Osteocyte (in vitro differentiated cells): ENCODE measurements at regions not wholly inside any gene's neighbourhood (a gene's known extent, or its start where the extent isn't known, plus 50 kb on each side); places are given as distances from the start of the nearest gene placed in this dataset.

ENCODE experiments used
- DNase-seq: peaks from one replicate; pipeline ENCODE4 v3.0.0; 2021; ENCODE audit warnings: mixed read lengths; ENCODE audit not compliant: unreplicated experiment; ENCODE audit errors: extremely low spot score
- H3K27ac Mint-ChIP-seq: one replicate; pipeline ENCODE4 v1.8.0; 2021; ENCODE audit warnings: mild to moderate bottlenecking, mixed read lengths; ENCODE audit not compliant: unreplicated experiment
- H3K27me3 Mint-ChIP-seq: one replicate; pipeline ENCODE4 v1.8.0; 2021; ENCODE audit warnings: mixed read lengths; ENCODE audit not compliant: unreplicated experiment
- H3K36me3 Mint-ChIP-seq: one replicate; pipeline ENCODE4 v1.8.0; 2021; ENCODE audit warnings: mixed read lengths; ENCODE audit not compliant: unreplicated experiment
- H3K4me1 Mint-ChIP-seq: one replicate; pipeline ENCODE4 v1.8.0; 2021; ENCODE audit warnings: mixed read lengths; ENCODE audit not compliant: unreplicated experiment
- H3K4me3 Mint-ChIP-seq: one replicate; pipeline ENCODE4 v1.8.0; 2021; ENCODE audit warnings: mild to moderate bottlenecking, moderate library complexity, mixed read lengths; ENCODE audit not compliant: unreplicated experiment
- H3K9me3 Mint-ChIP-seq: one replicate; pipeline ENCODE4 v1.8.0; 2021; ENCODE audit warnings: mixed read lengths; ENCODE audit not compliant: unreplicated experiment
- TF ChIP-seq, protein P1 (sequence below): fragments of 200-600 bp; sonication (generic); IDR thresholded peaks from 2 replicates; pipeline ENCODE4 v1.5.0; 2021; ENCODE audit warnings: antibody characterized with exemption, mild to moderate bottlenecking, moderate library complexity

DNA sequence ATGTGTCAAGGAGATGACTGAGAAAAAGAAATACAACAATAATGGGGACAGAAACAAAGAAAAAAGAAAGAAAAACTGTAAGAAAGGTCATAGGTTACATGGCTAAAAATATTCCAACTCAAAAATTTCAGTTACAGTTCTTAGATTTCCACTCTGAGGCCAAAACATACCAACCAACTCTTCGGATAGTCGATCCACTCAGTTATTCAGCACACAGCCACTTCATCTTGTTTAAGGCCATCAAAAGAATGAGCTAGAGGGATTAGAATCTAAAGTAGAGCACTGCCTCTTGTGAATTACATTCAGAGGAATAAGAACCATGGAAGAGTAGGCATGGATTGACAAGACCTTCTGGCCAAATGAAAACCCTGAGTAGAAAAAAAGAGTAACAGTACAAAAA lies 277.0 kb downstream of the MRPL39 start:
- no peak overlapping the region for H3K27ac Mint-ChIP-seq
- TF ChIP-seq, protein P1, sequence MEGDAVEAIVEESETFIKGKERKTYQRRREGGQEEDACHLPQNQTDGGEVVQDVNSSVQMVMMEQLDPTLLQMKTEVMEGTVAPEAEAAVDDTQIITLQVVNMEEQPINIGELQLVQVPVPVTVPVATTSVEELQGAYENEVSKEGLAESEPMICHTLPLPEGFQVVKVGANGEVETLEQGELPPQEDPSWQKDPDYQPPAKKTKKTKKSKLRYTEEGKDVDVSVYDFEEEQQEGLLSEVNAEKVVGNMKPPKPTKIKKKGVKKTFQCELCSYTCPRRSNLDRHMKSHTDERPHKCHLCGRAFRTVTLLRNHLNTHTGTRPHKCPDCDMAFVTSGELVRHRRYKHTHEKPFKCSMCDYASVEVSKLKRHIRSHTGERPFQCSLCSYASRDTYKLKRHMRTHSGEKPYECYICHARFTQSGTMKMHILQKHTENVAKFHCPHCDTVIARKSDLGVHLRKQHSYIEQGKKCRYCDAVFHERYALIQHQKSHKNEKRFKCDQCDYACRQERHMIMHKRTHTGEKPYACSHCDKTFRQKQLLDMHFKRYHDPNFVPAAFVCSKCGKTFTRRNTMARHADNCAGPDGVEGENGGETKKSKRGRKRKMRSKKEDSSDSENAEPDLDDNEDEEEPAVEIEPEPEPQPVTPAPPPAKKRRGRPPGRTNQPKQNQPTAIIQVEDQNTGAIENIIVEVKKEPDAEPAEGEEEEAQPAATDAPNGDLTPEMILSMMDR: no peak
- H3K36me3 Mint-ChIP-seq: no peaks in the 10 kb centered on the region
- no peaks in the 10 kb centered on the region for H3K9me3 Mint-ChIP-seq
- no peak overlapping the region for H3K4me3 Mint-ChIP-seq
- H3K27me3 Mint-ChIP-seq: no peaks in the 10 kb centered on the region
- H3K4me1 Mint-ChIP-seq: peaks cover 20% of the 10 kb centered on the region
- DNase-seq: no peak

DNA sequence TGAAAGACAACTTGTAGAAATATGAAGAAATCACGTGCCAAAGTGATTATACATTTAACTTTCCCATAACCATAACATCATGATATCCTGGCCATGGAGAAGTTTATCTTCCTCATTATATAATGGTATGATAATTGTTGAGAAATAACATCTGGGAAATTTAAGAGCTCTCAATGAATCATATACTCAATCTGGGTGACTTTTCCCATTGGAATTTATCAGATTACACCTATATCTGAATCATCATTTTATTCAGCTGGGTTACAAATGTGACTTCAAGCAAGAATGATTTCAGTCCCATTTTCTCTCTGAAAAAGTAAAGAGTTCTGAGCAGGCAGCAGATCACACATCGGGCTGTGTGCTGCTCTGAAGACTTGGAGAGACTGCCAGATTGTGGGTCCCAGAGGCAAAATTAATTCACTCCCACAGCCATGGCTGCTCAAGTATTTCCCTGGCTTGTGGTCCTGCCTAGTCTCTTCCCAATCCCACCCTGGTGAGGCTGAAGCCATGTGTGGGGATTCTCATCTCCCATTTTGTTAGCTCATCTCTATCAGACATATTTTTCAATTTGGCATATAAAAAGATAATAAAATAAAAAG lies 278.0 kb downstream of the MRPL39 start:
- peaks cover 27% of the 10 kb centered on the region for H3K4me1 Mint-ChIP-seq
- H3K36me3 Mint-ChIP-seq: no peaks in the 10 kb centered on the region
- H3K9me3 Mint-ChIP-seq: peaks cover 2% of the 10 kb centered on the region
- peak overlapping the region; percentile 6 for H3K27ac Mint-ChIP-seq
- TF ChIP-seq, protein P1: no peak
- H3K4me3 Mint-ChIP-seq: no peak overlapping the region
- DNase-seq: no peak
- no peaks in the 10 kb centered on the region for H3K27me3 Mint-ChIP-seq

DNA sequence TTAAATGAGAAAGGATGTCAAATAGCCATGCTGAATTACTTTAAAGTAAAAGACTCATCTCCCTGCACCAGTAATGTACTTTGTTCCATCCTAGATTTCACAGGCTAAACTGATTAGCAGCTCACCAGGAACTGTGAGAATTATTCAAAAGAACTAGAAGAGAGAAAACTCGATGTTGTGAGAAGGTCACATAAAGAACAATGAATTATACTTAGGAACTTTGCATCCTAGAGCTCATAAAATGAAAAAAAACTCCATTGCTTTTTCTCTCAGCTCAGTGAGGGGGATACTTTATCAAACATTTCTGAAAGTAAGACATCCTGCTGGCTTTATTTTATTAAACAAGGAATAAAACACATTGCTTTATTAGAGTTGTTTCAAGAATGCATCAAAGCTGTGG lies 278.5 kb downstream of the MRPL39 start:
- no peaks in the 10 kb centered on the region for H3K27me3 Mint-ChIP-seq
- H3K9me3 Mint-ChIP-seq: peaks cover 7% of the 10 kb centered on the region
- no peak overlapping the region for H3K27ac Mint-ChIP-seq
- no peak overlapping the region for H3K4me3 Mint-ChIP-seq
- peaks cover 32% of the 10 kb centered on the region for H3K4me1 Mint-ChIP-seq
- TF ChIP-seq, protein P1: no peak
- no peak for DNase-seq
- H3K36me3 Mint-ChIP-seq: no peaks in the 10 kb centered on the region

DNA sequence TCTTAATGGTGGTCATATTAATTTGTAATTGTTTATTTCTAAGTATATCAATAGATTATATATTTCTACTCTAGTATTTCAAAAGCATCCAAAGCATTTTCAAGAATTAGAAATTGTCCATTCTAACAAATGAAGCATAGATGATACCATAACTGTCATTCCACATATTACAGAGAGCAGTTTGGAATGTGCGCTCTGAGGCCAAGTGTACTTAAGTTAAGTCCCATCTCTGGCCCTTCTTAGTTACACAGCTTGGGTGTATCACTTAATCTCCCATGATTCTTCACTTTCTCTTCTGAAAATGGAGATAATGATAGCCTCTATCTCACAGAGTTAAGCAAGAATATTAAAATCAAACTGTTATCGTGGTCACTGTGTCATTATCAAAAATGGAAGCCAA lies 281.1 kb downstream of the MRPL39 start:
- peaks cover 41% of the 10 kb centered on the region for H3K4me1 Mint-ChIP-seq
- TF ChIP-seq, protein P1: no peak
- H3K36me3 Mint-ChIP-seq: no peaks in the 10 kb centered on the region
- no peaks in the 10 kb centered on the region for H3K27me3 Mint-ChIP-seq
- H3K9me3 Mint-ChIP-seq: peaks cover 13% of the 10 kb centered on the region
- H3K27ac Mint-ChIP-seq: no peak overlapping the region
- no peak overlapping the region for H3K4me3 Mint-ChIP-seq
- DNase-seq: no peak

DNA sequence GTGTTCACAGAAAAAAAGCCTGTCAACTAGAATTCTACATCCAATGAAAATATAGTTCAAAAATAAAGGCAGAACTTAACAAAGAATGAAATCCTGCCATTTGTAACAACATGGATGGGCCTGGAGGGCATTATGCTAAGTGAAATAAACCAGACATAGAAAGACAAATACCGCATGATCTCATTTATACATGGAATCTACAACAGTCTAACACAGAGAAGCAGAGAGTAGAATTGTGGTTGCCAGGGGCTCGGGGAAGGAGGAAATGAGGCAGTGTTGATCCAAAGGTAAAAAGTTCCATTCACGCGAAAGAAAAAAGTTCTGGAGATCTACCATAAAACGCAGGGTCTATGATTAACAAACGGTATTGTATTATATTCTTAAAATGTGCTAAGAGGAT lies 282.6 kb downstream of the MRPL39 start:
- TF ChIP-seq, protein P1: no peak
- peak overlapping the region; percentile 63 for H3K27ac Mint-ChIP-seq
- H3K9me3 Mint-ChIP-seq: peaks cover 13% of the 10 kb centered on the region
- H3K4me1 Mint-ChIP-seq: peaks cover 34% of the 10 kb centered on the region
- no peaks in the 10 kb centered on the region for H3K27me3 Mint-ChIP-seq
- no peak for DNase-seq
- no peak overlapping the region for H3K4me3 Mint-ChIP-seq
- H3K36me3 Mint-ChIP-seq: no peaks in the 10 kb centered on the region
